ENCODE measurements at regions not wholly inside any gene's neighbourhood (a gene's known extent, or its start where the extent isn't known, plus 50 kb on each side); places are given as distances from the start of the nearest gene placed in this dataset.
A peak's percentile ranks its signal among the peaks of the same experiment; 100 is the strongest.
"Not testable (repeated sequence)": the region's sequence is repeated elsewhere in the genome, so short reads cannot be mapped to it uniquely, and the experiment has no call there.

DNA sequence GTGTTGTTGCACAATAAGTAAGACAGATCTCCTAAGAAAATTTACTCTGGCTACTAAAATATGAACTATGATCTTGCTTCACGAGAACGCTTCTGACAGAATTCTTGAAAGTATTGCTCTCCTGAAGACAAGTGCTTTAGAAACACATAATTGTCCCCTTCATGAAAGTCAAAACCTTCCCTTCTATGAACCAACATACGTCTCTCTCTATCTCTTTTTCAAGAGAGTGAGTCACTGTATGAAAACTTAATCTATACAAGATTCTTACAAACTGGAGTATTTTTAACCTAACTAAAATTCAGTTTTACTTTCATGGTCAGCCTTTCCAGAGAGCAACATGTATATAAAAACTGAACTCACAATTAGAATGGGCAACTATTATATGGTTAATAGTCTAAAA is 688.0 kb upstream of the CTNND2 start:
- no peaks in the 10 kb centered on the region for H3K36me3 Mint-ChIP-seq
- H3K27ac Mint-ChIP-seq: no peak overlapping the region
- no peaks in the 10 kb centered on the region for H3K4me1 Mint-ChIP-seq
- no peak overlapping the region for H3K4me3 Mint-ChIP-seq
- H3K9me3 Mint-ChIP-seq: peaks cover 0 to 5% (median 0%) of the 10 kb centered on the region in 3 donors
- no peaks in the 10 kb centered on the region for H3K27me3 Mint-ChIP-seq

DNA sequence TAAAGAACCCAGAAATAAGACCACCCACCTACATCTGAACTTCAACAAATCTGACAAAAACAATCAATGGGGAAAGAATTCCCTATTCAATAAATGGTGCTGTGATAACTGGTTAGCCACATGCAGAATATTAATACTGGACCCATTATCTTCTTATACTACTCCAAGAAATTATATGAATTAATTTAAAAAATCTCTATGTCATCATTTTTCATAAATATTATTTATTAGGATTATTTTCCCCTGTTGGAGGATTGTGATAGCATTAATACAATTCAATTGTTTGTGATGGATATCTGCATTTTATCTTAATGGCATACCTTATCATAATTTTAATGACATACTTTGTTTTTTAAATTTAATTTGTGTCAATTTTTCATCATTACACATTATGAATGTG is 682.2 kb upstream of the CTNND2 start:
- H3K36me3 Mint-ChIP-seq: no peaks in the 10 kb centered on the region
- H3K27ac Mint-ChIP-seq: no peak overlapping the region
- no peaks in the 10 kb centered on the region for H3K4me1 Mint-ChIP-seq
- no peaks in the 10 kb centered on the region for H3K27me3 Mint-ChIP-seq
- H3K9me3 Mint-ChIP-seq: peaks cover 0 to 2% (median 1%) of the 10 kb centered on the region in 3 donors
- no peak overlapping the region for H3K4me3 Mint-ChIP-seq

DNA sequence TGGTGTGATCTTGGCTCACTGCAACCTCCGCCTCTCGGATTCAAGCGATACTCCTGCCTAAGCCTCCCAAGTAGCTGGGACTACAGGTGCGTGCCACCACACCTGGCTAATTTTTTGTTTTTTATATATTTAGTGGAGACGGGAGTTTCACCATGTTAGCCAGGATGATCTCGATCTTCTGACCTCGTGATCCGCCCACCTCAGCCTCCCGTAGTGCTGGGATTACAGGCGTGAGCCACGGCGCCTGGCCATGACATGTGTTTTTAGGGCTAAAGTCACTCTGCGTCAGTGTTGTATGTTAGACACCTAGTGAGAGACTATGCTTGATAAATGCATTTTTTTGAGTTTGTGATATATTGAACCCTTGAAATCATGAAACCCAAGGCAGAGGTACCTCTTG is 674.6 kb upstream of the CTNND2 start:
- not testable (repeated sequence) for H3K36me3 Mint-ChIP-seq, H3K27me3 Mint-ChIP-seq, H3K27ac Mint-ChIP-seq, H3K4me3 Mint-ChIP-seq, H3K4me1 Mint-ChIP-seq, H3K9me3 Mint-ChIP-seq

DNA sequence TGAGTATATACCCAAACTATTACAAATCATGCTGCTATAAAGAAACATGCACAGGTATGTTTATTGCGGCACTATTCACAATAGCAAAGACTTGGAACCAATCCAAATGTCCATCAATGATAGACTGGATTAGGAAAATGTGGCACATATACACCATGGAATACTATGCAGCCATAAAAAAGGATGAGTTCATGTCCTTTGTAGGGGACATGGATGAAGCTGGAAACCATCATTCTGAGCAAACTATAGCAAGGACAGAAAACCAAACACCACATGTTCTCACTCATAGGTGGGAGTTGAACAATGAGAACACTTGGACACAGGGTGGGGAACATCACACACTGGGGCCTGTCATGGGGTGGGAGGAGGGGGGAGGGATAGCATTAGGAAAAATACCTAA is 672.7 kb upstream of the CTNND2 start:
- not testable (repeated sequence) for H3K4me1 Mint-ChIP-seq, H3K27me3 Mint-ChIP-seq, H3K9me3 Mint-ChIP-seq, H3K4me3 Mint-ChIP-seq, H3K27ac Mint-ChIP-seq, H3K36me3 Mint-ChIP-seq

DNA sequence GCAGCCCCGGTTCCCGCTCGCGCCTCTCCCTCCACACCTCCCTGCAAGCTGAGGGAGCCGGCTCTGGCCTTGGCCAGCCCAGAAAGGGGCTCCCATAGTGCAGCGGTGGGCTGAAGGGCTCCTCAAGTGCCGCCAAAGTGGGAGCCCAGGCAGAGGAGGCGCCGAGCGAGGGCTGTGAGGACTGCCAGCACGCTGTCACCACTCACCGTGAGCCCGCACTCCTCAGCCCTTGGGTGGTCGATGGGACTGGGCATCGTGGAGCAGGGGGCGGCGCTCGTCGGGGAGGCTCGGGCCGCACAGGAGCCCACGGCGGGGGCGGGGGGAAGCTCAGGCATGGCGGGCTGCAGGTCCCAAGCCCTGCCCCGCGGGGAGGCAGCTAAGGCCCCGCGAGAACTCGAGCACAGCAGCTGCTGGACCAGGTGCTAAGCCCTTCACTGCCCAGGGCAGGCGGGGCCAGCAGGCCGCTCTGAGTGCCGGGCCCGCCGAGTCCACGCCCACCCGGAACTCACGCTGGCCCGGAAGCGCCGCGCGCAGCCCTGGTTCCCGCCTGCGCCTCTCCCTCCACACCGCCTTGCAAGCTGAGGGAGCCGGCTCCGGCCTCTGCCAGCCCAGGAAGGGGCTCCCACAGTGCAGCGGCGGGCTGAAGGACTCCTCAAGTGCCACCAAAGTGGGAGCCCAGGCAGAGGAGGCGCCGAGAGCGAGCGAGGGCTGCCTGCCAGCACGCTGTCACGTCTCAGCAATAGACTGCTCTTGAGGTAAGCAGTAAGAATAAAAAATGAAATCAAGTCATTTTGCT is 670.2 kb upstream of the CTNND2 start:
- H3K27me3 Mint-ChIP-seq, H3K4me1 Mint-ChIP-seq, H3K27ac Mint-ChIP-seq, H3K4me3 Mint-ChIP-seq, H3K36me3 Mint-ChIP-seq, H3K9me3 Mint-ChIP-seq: not testable (repeated sequence)

DNA sequence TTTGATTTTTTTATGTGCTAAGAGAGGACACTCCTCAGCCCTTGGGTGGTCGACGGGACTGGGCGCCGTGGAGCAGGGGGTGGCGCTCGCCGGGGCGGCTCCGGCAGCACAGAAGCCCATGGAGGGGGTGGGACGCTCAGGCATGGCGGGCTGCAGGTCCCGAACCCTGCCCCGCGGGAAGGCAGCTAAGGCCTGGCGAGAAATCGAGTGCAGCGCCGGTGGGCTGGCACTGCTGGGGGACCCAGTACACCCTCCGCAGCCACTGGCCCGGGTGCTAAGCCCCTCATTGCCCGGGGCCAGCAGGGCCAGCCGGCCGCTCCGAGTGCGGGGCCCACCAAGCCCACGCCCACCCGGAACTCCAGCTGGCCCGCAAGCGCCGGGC is 669.7 kb upstream of the CTNND2 start:
- not testable (repeated sequence) for H3K4me3 Mint-ChIP-seq, H3K27ac Mint-ChIP-seq, H3K4me1 Mint-ChIP-seq, H3K9me3 Mint-ChIP-seq, H3K36me3 Mint-ChIP-seq, H3K27me3 Mint-ChIP-seq

DNA sequence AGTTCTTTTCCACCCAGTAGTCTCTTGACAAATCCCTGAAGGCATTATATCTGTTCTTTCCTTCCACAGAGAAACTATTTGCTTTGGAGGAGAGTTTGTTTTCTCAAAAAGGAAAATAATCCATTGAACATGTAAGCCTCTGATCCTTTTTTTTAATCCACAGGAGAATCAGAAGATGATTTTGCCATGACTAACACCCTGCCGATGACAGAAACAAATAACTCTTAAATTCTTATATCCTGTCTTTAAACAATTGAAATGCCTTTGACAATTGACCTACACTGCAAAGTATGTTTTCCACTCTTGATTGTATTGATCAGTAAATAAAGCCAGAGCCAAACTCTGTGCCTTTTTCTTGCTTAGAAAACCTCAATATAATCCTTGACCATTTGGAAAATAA is 666.4 kb upstream of the CTNND2 start:
- H3K4me1 Mint-ChIP-seq: no peaks in the 10 kb centered on the region
- H3K36me3 Mint-ChIP-seq: no peaks in the 10 kb centered on the region

DNA sequence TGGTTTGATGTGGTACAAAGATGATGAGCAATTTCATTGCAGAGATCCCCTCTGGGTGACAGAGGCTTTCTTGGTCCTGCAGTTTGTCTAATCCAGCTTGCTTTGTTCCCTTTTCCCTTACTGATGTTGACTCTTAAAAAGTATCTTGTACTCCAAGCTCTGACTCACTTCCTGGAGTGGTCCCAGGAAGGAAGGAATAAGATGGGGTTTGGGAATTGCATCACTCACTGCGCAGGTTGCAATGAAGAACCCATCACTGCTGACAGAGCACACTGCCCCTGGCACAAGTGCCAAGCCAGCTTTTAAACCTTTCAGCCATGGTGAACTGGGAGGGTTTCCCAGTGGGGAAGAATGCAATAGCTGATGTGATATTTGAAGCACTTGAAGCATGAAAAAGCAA is 662.2 kb upstream of the CTNND2 start:
- Mint-ChIP-seq H3K36me3 (no peaks in the 10 kb centered on the region), H3K4me1 (no peaks in the 10 kb centered on the region), H3K27ac (no peak overlapping the region), H3K4me3 (no peak overlapping the region), H3K9me3 (peaks cover 4 to 6% (median 5%) of the 10 kb centered on the region in 3 donors), H3K27me3 (no peaks in the 10 kb centered on the region)

More for the DNA sequence above, 666.4 kb upstream of the CTNND2 start:
- no peaks in the 10 kb centered on the region for H3K27me3 Mint-ChIP-seq
- peaks cover 0 to 8% (median under 1%) of the 10 kb centered on the region in 3 donors for H3K9me3 Mint-ChIP-seq
- no peak overlapping the region for H3K27ac Mint-ChIP-seq
- H3K4me3 Mint-ChIP-seq: no peak overlapping the region

DNA sequence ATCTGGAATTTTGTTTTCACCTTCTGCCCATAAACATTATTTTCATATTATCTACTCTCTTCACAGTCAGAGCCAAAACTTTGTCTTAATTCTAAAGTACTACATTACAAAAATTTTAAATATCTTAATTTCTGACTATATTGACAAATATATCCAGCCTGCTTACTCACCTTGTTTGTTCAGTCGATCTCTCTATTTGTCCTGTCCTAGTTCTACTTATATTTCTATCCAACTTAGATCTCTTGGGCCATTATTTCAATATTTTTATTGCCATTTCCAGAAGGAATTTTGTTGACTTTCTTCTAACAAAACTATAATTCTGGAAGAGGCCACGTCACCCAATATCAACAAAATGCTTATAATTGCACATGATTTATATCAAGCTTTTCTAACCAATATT is 652.8 kb upstream of the CTNND2 start:
- H3K27me3 Mint-ChIP-seq: no peaks in the 10 kb centered on the region
- no peak overlapping the region for H3K27ac Mint-ChIP-seq
- H3K36me3 Mint-ChIP-seq: peaks cover 3% of the 10 kb centered on the region
- peaks cover 0 to 1% (median 0%) of the 10 kb centered on the region in 3 donors for H3K9me3 Mint-ChIP-seq
- no peak overlapping the region for H3K4me3 Mint-ChIP-seq
- H3K4me1 Mint-ChIP-seq: no peaks in the 10 kb centered on the region

DNA sequence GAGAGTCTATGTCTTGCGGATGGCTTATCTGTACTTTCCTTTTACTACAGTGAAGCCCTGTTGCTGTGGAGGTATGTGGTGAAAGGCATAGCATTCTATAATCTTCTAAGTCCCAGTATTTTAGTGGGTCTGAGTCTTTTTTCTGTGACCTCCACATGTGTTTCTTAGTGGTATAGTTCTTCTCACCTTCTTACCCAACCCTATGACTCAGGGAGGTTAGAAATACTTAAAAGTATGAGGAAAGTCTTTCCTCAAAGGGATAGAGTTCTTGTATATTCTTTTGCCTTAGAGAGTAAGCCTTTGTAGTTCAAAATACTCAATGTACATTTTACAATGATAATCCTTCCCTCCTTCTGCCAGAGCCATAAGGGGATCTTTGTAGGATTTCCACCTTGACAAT is 621.9 kb upstream of the CTNND2 start:
- no peaks in the 10 kb centered on the region for H3K27me3 Mint-ChIP-seq
- H3K36me3 Mint-ChIP-seq: no peaks in the 10 kb centered on the region
- H3K9me3 Mint-ChIP-seq: peaks cover 0 to 2% (median 0%) of the 10 kb centered on the region in 3 donors
- H3K4me3 Mint-ChIP-seq: no peak overlapping the region
- H3K4me1 Mint-ChIP-seq: no peaks in the 10 kb centered on the region
- H3K27ac Mint-ChIP-seq: no peak overlapping the region

DNA sequence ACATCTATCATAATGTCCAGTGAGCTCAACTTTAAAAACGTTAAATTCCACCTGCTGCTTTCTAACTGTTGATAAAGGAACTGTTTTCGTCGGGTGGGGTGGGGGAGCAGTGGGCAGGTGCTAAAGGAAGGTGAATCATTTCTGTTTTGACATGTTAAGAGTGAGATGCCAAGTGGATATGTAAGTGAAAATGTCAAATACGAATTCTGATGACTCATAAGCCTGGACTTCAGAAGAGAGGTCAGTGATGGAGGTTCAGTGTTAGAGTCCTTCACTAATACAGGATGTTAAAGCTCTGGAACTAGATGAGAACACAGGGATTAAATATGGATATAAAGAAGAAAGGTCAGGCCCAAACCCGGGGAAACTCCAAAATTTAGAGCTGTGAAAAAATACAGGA is 617.9 kb upstream of the CTNND2 start:
- H3K27ac Mint-ChIP-seq: no peak overlapping the region
- H3K36me3 Mint-ChIP-seq: no peaks in the 10 kb centered on the region
- H3K9me3 Mint-ChIP-seq: peaks cover 1 to 9% (median 6%) of the 10 kb centered on the region in 3 donors
- no peaks in the 10 kb centered on the region for H3K27me3 Mint-ChIP-seq
- H3K4me3 Mint-ChIP-seq: no peak overlapping the region
- no peaks in the 10 kb centered on the region for H3K4me1 Mint-ChIP-seq

DNA sequence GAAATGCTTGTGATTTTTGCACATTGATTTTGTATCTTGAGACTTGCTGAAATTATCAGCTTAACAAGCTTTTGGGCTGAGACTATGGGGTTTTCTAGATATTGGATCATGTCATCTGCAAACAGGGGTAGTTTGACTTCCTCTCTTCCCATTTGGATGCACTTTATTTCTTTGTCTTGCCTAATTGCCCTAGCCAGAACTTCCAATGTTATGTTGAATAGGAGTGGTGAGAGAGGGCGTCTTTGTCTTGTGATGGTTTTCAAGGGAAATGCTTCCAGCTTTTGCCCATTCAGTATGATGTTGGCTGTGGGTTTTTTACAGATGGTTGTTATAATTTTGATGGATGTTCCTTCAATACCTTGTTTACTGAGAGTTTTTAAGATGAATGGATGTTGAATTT is 600.7 kb upstream of the CTNND2 start:
- H3K9me3 Mint-ChIP-seq: peaks cover 4 to 26% (median 6%) of the 10 kb centered on the region in 3 donors
- H3K4me1 Mint-ChIP-seq, H3K27me3 Mint-ChIP-seq, H3K4me3 Mint-ChIP-seq, H3K36me3 Mint-ChIP-seq, H3K27ac Mint-ChIP-seq: not testable (repeated sequence)

DNA sequence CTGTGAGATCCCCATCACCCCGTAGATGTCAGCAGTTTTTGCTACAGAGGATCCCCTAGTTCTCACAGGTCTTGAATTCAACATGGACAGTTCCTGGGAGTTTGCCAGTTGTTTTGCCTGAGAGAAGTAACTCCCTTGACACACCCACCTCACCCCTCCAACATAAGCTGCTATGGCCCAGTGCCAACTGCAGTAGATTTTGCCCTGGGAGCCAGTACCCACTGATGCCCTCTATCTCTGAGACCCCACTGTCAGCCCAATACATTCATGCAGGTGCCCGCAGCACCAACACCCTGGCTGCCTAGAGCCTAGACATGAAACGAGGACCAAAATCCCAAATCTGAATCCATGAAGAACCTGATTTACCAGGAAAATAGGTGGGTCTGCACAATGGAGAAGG is 583.9 kb upstream of the CTNND2 start:
- Mint-ChIP-seq H3K27ac (peak overlapping the region in 1 of 3 donors; percentile 50), H3K9me3 (peaks cover 6 to 26% (median 9%) of the 10 kb centered on the region in 3 donors), H3K4me3 (no peak overlapping the region), H3K36me3 (no peaks in the 10 kb centered on the region), H3K4me1 (no peaks in the 10 kb centered on the region), H3K27me3 (no peaks in the 10 kb centered on the region)

DNA sequence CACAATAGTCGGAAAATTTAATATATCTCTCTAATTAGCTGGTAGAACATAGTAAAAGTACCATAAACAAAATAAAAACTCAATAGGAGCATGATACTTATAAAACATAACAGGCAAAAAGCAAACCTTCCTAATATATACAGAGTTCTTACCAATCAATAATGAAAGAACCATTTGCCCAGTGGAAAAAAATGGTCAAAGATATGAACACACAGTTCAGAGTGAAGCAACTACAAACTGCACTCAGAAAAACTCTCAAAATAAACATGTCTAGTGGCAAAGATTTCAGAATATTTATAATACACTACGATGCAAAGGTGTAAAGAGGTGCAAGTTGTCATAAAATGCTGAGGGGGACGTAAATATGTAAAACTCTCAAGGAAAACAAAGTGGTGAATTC is 576.2 kb upstream of the CTNND2 start:
- no peaks in the 10 kb centered on the region for H3K4me1 Mint-ChIP-seq
- H3K36me3 Mint-ChIP-seq: no peaks in the 10 kb centered on the region
- H3K4me3 Mint-ChIP-seq: no peak overlapping the region
- H3K9me3 Mint-ChIP-seq: peaks cover 3 to 20% (median 5%) of the 10 kb centered on the region in 3 donors
- H3K27me3 Mint-ChIP-seq: no peaks in the 10 kb centered on the region
- no peak overlapping the region for H3K27ac Mint-ChIP-seq

DNA sequence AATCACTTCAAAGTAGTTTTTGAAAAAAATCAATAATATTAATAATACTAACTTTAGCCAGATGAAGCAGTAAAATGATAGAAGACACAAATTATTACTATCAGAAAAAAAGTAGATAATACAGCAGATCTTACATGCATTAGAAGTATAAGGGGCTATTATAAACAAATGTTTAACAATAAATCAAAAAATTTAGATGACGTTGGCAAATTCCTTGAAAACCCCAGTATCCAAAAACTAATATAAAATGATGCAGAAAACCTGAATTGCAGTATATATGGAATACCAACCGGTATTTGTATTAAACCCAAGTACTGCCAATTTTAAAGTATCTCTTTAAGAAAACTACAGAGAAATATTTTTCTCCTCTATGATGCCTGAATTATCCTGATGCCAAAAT is 573.3 kb upstream of the CTNND2 start:
- H3K4me1 Mint-ChIP-seq: no peaks in the 10 kb centered on the region
- H3K36me3 Mint-ChIP-seq: no peaks in the 10 kb centered on the region
- H3K9me3 Mint-ChIP-seq: peaks cover 2 to 11% (median 2%) of the 10 kb centered on the region in 3 donors
- H3K4me3 Mint-ChIP-seq: no peak overlapping the region
- no peaks in the 10 kb centered on the region for H3K27me3 Mint-ChIP-seq
- no peak overlapping the region for H3K27ac Mint-ChIP-seq

DNA sequence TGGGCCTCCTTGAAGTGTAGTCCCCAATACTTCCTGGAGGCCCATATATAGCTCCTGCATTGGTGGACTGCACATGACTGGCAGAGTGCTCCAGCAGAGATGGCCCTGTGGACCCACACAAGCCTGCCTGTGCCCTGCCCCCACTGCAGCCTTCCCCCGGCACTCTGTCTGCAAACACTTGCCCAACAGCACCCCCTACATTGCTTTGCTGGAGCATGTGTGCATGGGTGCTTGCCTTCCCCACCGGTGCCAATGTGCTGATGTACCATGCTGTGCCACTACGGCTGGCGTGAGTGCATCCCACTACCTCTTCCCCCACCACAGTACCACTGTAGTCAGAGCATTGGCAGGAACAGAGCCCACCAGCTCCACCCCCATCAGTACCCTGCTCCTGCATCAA is 563.6 kb upstream of the CTNND2 start:
- Mint-ChIP-seq H3K27me3 (no peaks in the 10 kb centered on the region), H3K36me3 (no peaks in the 10 kb centered on the region), H3K27ac (no peak overlapping the region), H3K4me3 (no peak overlapping the region), H3K9me3 (peaks cover 4 to 10% (median 10%) of the 10 kb centered on the region in 3 donors), H3K4me1 (peaks cover 0 to 1% (median 0%) of the 10 kb centered on the region in 3 donors)

All from IgD-negative memory B cell (primary cell).